Tibial artery (tissue), 4 donors: ENCODE measurements at regions not wholly inside any gene's neighbourhood (a gene's known extent, or its start where the extent isn't known, plus 50 kb on each side); places are given as distances from the start of the nearest gene placed in this dataset.

Experiments
- DNase-seq, 2 donors: peaks; one replicate each; pipeline ENCODE4 v3.0.0-alpha.2; 2019
- H3K27ac ChIP-seq, 2 donors: fragments of 200-600 bp; sonication (generic) in 1 of 2; 1 replicate in 1 of 2; 2 replicates in 1 of 2; pipeline ENCODE4 v1.5.1; 2018 to 2019; ENCODE audit warnings: mild to moderate bottlenecking in 1 of 2
- H3K27me3 ChIP-seq, 2 donors: fragments of 200-600 bp; sonication (generic) in 1 of 2; one replicate each; pipeline versions ENCODE4 v1.5.1 to v1.6.0; 2016 to 2019
- H3K36me3 ChIP-seq, 3 donors: fragments of 200-600 bp; sonication (generic) in 2 of 3; one replicate each; pipeline ENCODE4 v1.5.1; 2016 to 2019; ENCODE audit warnings: mild to moderate bottlenecking in 2 of 3
- H3K4me1 ChIP-seq, 4 donors: fragments of 200-600 bp; sonication (generic) in 2 of 4; 1 replicate in 3 of 4; 2 replicates in 1 of 4; pipeline ENCODE4 v1.5.1; 2016 to 2019
- H3K4me3 ChIP-seq, 2 donors: fragments of 200-600 bp; sonication (generic) in 1 of 2; 1 replicate in 1 of 2; 2 replicates in 1 of 2; pipeline ENCODE4 v1.5.1; 2018 to 2019; ENCODE audit warnings: mild to moderate bottlenecking in 2 of 2
- H3K9me3 ChIP-seq, 3 donors: fragments of 200-600 bp; sonication (generic) in 1 of 3; one replicate each; pipeline ENCODE4 v1.5.1; 2016 to 2019
- intact Hi-C: fragments of 100-400 bp; cut with DNase I; formaldehyde crosslinking; loops from one replicate; pipeline ENCODE4 v1.15.0; 2023; ENCODE audit warnings: low total_unique reads
- TF ChIP-seq, protein P1 (sequence below), 2 experiments: fragments of 200-600 bp in 1 of 2; fragments of 450-650 bp in 1 of 2; IDR thresholded peaks; one replicate each; pipeline ENCODE4 v1.5.1; 2017 to 2019; ENCODE audit warnings: antibody characterized with exemption in 2 of 2, mild to moderate bottlenecking in 1 of 2, moderate library complexity in 1 of 2

DNA sequence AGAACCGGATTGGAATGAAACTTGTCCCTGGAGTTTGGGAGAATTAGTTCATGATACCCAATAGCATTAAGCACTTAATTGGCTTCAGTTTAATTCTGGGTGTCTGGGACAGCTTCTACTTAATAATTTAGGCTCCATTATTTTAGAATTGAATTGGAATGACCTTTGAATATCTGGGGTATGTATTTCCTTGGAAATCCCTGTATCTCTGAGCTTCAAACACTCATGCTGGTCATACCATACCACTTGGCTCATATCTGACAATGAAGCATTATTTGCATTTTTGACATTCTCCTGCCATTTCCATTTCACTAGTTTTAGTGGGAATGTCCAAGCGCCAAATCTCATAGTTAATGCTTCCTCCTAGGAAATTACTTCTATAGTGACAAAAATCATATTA lies 393.1 kb downstream of the DIPK2A start:
- TF ChIP-seq, protein P1, sequence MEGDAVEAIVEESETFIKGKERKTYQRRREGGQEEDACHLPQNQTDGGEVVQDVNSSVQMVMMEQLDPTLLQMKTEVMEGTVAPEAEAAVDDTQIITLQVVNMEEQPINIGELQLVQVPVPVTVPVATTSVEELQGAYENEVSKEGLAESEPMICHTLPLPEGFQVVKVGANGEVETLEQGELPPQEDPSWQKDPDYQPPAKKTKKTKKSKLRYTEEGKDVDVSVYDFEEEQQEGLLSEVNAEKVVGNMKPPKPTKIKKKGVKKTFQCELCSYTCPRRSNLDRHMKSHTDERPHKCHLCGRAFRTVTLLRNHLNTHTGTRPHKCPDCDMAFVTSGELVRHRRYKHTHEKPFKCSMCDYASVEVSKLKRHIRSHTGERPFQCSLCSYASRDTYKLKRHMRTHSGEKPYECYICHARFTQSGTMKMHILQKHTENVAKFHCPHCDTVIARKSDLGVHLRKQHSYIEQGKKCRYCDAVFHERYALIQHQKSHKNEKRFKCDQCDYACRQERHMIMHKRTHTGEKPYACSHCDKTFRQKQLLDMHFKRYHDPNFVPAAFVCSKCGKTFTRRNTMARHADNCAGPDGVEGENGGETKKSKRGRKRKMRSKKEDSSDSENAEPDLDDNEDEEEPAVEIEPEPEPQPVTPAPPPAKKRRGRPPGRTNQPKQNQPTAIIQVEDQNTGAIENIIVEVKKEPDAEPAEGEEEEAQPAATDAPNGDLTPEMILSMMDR (IDR thresholded peaks at IDR 0.05) = no peak
- Histone ChIP-seq H3K36me3 (no peaks in the 10 kb centered on the region), H3K27me3 (no peaks in the 10 kb centered on the region), H3K27ac (no peak overlapping the region), H3K9me3 (peaks cover 0 to 7% (median 0%) of the 10 kb centered on the region in 3 donors), H3K4me3 (no peak overlapping the region), H3K4me1 (no peaks in the 10 kb centered on the region)
- intact Hi-C loops = no loop called here
- no peak for DNase-seq

DNA sequence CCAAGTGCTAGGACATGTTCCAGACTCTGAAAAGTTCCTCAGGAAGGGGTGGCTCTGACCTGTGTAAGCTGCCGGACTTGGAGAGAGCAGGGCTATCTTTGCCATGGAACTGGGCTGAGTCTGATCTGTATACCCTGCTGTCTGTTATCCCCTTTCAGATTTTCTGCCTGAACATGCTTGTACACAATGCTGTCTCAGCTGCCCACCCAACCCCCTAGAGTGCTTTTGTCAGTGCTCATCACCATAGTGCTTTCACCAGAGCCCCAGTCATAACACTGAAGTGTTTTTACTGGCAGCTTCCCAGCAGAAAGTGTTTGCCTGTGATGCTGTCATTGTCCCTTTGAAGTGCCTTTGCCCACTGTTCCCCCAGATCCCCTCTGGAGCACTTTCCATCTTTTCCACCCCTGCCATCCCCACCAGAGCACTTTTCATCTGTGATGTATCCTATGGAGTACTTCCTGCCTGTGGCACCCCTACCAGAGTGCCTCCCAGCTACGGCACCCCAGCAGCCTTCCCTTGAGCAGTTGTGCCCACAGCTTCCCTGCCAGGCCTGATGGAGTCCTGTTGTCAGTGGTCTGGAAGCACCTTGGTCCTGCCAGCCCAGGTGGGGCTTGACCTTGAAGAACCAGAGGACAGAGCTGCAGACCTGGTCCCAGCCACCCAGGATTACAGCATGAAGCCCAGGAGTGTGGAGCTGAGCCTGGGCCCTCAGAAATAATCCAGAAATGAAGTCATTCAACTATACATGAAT lies 397.7 kb downstream of the DIPK2A start:
- intact Hi-C loops = no loop called here
- peaks cover 0 to 7% (median 0%) of the 10 kb centered on the region in 3 donors for H3K9me3 ChIP-seq

DNA sequence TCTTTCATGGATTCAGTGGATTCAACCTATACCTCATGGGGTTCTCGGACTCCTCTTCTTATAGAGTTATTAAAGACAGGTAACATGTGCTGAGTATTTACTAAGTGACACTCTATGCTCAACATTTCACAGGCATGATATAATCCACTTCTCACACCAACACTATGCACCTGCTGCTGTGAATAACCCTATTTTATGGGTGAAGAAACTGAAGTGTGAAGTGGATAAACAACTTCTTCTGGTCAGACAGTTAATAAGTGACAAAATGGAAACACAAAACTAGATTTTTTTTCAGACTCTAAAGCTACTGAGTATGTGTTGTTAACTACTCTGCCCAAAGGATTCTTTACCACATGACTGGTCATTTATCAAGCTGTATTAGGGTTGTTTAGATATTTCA lies 403.5 kb downstream of the DIPK2A start:
- Histone ChIP-seq H3K27me3 (no peaks in the 10 kb centered on the region), H3K4me3 (no peak overlapping the region), H3K36me3 (no peaks in the 10 kb centered on the region), H3K4me1 (no peaks in the 10 kb centered on the region), H3K27ac (no peak overlapping the region), H3K9me3 (no peaks in the 10 kb centered on the region)
- intact Hi-C loops = no loop called here
- DNase-seq = no peak
- TF ChIP-seq, protein P1 (IDR thresholded peaks at IDR 0.05) = no peak

More for the DNA sequence above, 397.7 kb downstream of the DIPK2A start:
- no peaks in the 10 kb centered on the region for H3K27me3 ChIP-seq
- no peak for DNase-seq
- TF ChIP-seq, protein P1 (IDR thresholded peaks at IDR 0.05) = no peak
- no peaks in the 10 kb centered on the region for H3K4me1 ChIP-seq
- H3K4me3 ChIP-seq = no peak overlapping the region
- no peaks in the 10 kb centered on the region for H3K36me3 ChIP-seq
- H3K27ac ChIP-seq = no peak overlapping the region

DNA sequence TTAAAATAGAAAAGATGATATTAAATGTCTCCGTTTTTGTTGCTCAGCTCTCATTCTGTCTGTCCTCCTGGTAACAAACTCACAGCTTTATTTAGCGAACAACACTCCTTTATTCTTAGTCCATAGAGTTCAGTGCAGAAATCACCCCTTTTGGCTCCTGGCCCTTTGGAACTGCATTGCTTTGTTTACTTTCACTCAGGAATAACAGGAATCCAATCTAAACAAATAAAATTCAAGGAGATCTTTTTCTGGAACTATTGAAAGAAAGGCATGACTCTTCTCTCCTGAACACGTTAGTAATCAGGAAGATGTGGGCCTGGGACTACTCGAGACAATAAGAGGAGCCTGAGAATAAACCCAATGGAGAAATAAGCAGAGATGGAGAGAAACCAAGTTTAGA lies 409.2 kb downstream of the DIPK2A start:
- intact Hi-C loops = no loop called here
- DNase-seq = no peak
- TF ChIP-seq, protein P1 (IDR thresholded peaks at IDR 0.05) = no peak
- Histone ChIP-seq H3K27me3 (no peaks in the 10 kb centered on the region), H3K4me1 (peaks cover 0 to 10% (median 0%) of the 10 kb centered on the region in 4 donors), H3K27ac (no peak overlapping the region), H3K36me3 (no peaks in the 10 kb centered on the region), H3K9me3 (no peaks in the 10 kb centered on the region), H3K4me3 (no peak overlapping the region)

DNA sequence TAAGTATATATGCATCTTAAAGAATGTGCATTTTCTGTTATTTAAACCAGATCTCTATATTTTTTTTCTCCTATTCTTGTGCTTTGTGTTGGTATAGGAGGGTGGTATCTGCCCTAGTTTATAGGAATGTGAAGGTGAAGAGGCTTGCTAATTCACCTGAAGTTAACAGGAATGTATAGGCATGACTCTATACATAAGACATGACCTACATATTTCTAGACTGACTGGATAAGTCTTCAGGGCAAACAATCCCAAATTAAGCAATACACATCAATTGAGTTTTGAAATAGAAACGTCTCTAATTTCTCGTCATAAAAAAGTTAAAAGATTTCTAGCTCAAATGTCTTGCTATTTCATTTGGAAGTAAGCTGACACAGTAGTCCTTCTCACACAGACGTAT lies 410.0 kb downstream of the DIPK2A start:
- no peak overlapping the region for H3K27ac ChIP-seq
- peaks cover 0 to 10% (median 0%) of the 10 kb centered on the region in 4 donors for H3K4me1 ChIP-seq
- no peaks in the 10 kb centered on the region for H3K27me3 ChIP-seq
- H3K4me3 ChIP-seq = no peak overlapping the region
- H3K9me3 ChIP-seq = no peaks in the 10 kb centered on the region
- DNase-seq = no peak
- H3K36me3 ChIP-seq = no peaks in the 10 kb centered on the region
- intact Hi-C loops = no loop called here
- TF ChIP-seq, protein P1 (IDR thresholded peaks at IDR 0.05) = no peak
